IPS-18a (cell line): ENCODE measurements at regions not wholly inside any gene's neighbourhood (a gene's known extent, or its start where the extent isn't known, plus 50 kb on each side); places are given as distances from the start of the nearest gene placed in this dataset.
"Not testable (repeated sequence)": the region's sequence is repeated elsewhere in the genome, so short reads cannot be mapped to it uniquely, and the experiment has no call there.

Experiments used
- H3K27ac ChIP-seq: one replicate; pipeline ENCODE4 v1.5.1; 2013; ENCODE audit warnings: low read length
- H3K27me3 ChIP-seq: one replicate; pipeline ENCODE4 v1.6.1; 2013; ENCODE audit warnings: mild to moderate bottlenecking, low read length; ENCODE audit not compliant: control insufficient read depth, insufficient read depth
- H3K36me3 ChIP-seq: one replicate; pipeline ENCODE4 v1.6.1; 2013; ENCODE audit warnings: low read depth, low read length; ENCODE audit not compliant: control insufficient read depth
- H3K4me1 ChIP-seq: one replicate; pipeline ENCODE4 v1.6.1; 2013; ENCODE audit warnings: low read depth, low read length; ENCODE audit not compliant: control insufficient read depth
- H3K4me3 ChIP-seq: one replicate; pipeline ENCODE4 v1.5.1; 2013; ENCODE audit warnings: low read length
- H3K9ac ChIP-seq: one replicate; pipeline ENCODE4 v1.6.1; 2013; ENCODE audit warnings: mild to moderate bottlenecking, low read length, moderate library complexity
- H3K9me3 ChIP-seq: one replicate; pipeline ENCODE4 v1.6.1; 2013; ENCODE audit warnings: low read depth, low read length; ENCODE audit not compliant: control insufficient read depth

- H3K27me3 ChIP-seq: no peaks in the 10 kb centered on the region
- H3K36me3 ChIP-seq: no peaks in the 10 kb centered on the region
- no peak overlapping the region for H3K9ac ChIP-seq
- H3K4me3 ChIP-seq: no peak overlapping the region
- H3K27ac ChIP-seq: no peak overlapping the region
- H3K4me1 ChIP-seq: no peaks in the 10 kb centered on the region
- no peaks in the 10 kb centered on the region for H3K9me3 ChIP-seq
Measured at GRCh38 chr21:28310171-28310685, 682.4 kb downstream of the LTN1 start.

GRCh38 chr21:28309596-28309995, 683.1 kb downstream of the LTN1 start:
- H3K9me3 ChIP-seq: no peaks in the 10 kb centered on the region
- H3K4me3 ChIP-seq: no peak overlapping the region
- no peaks in the 10 kb centered on the region for H3K27me3 ChIP-seq
- no peak overlapping the region for H3K9ac ChIP-seq
- no peak overlapping the region for H3K27ac ChIP-seq
- H3K4me1 ChIP-seq: no peaks in the 10 kb centered on the region
- H3K36me3 ChIP-seq: no peaks in the 10 kb centered on the region

- H3K36me3 ChIP-seq: no peaks in the 10 kb centered on the region
- no peak overlapping the region for H3K9ac ChIP-seq
- H3K27ac ChIP-seq: no peak overlapping the region
- H3K4me1 ChIP-seq: no peaks in the 10 kb centered on the region
- no peaks in the 10 kb centered on the region for H3K9me3 ChIP-seq
- H3K4me3 ChIP-seq: no peak overlapping the region
- no peaks in the 10 kb centered on the region for H3K27me3 ChIP-seq
Measured at GRCh38 chr21:28308516-28308915, 684.2 kb downstream of the LTN1 start.

GRCh38 chr21:28299946-28300345, 692.7 kb downstream of the LTN1 start:
- H3K27me3 ChIP-seq: no peaks in the 10 kb centered on the region
- H3K4me1 ChIP-seq: no peaks in the 10 kb centered on the region
- H3K36me3 ChIP-seq: no peaks in the 10 kb centered on the region
- H3K27ac ChIP-seq: no peak overlapping the region
- H3K9ac ChIP-seq: no peak overlapping the region
- no peaks in the 10 kb centered on the region for H3K9me3 ChIP-seq
- H3K4me3 ChIP-seq: no peak overlapping the region

GRCh38 chr21:28298251-28298672, 694.4 kb downstream of the LTN1 start:
- Histone ChIP-seq H3K9ac (no peak overlapping the region), H3K27me3 (no peaks in the 10 kb centered on the region), H3K4me3 (no peak overlapping the region), H3K4me1 (no peaks in the 10 kb centered on the region), H3K27ac (no peak overlapping the region), H3K9me3 (no peaks in the 10 kb centered on the region), H3K36me3 (no peaks in the 10 kb centered on the region)

GRCh38 chr21:28294051-28294450, 698.6 kb downstream of the LTN1 start:
- H3K27ac ChIP-seq: no peak overlapping the region
- H3K4me1 ChIP-seq: no peaks in the 10 kb centered on the region
- H3K9me3 ChIP-seq: no peaks in the 10 kb centered on the region
- no peaks in the 10 kb centered on the region for H3K27me3 ChIP-seq
- no peak overlapping the region for H3K4me3 ChIP-seq
- no peak overlapping the region for H3K9ac ChIP-seq
- H3K36me3 ChIP-seq: no peaks in the 10 kb centered on the region

- H3K4me3 ChIP-seq: no peak overlapping the region
Measured at GRCh38 chr21:28283641-28284490, 708.8 kb downstream of the LTN1 start.

GRCh38 chr21:28282833-28283232, 709.8 kb downstream of the LTN1 start:
- Histone ChIP-seq H3K4me1 (peaks cover 27% of the 10 kb centered on the region), H3K4me3 (no peak overlapping the region), H3K9ac (no peak overlapping the region), H3K9me3 (no peaks in the 10 kb centered on the region), H3K27me3 (no peaks in the 10 kb centered on the region), H3K36me3 (no peaks in the 10 kb centered on the region), H3K27ac (no peak overlapping the region)

More at GRCh38 chr21:28283641-28284490, 708.8 kb downstream of the LTN1 start:
- Histone ChIP-seq H3K27ac (no peak overlapping the region), H3K36me3 (no peaks in the 10 kb centered on the region), H3K4me1 (peaks cover 27% of the 10 kb centered on the region), H3K27me3 (no peaks in the 10 kb centered on the region), H3K9ac (no peak overlapping the region), H3K9me3 (no peaks in the 10 kb centered on the region)

- not testable (repeated sequence) for H3K9ac ChIP-seq, H3K36me3 ChIP-seq, H3K27me3 ChIP-seq, H3K27ac ChIP-seq, H3K9me3 ChIP-seq, H3K4me3 ChIP-seq
- peaks cover 27% of the 10 kb centered on the region for H3K4me1 ChIP-seq
Measured at GRCh38 chr21:28281357-28281756, 711.3 kb downstream of the LTN1 start.

- Histone ChIP-seq H3K4me1 (peaks cover 27% of the 10 kb centered on the region), H3K27me3 (no peaks in the 10 kb centered on the region), H3K9ac (no peak overlapping the region), H3K9me3 (no peaks in the 10 kb centered on the region), H3K36me3 (no peaks in the 10 kb centered on the region), H3K27ac (no peak overlapping the region), H3K4me3 (no peak overlapping the region)
Measured at GRCh38 chr21:28280611-28281010, 712.1 kb downstream of the LTN1 start.

GRCh38 chr21:28277324-28277723, 715.4 kb downstream of the LTN1 start:
- no peaks in the 10 kb centered on the region for H3K27me3 ChIP-seq
- peaks cover 11% of the 10 kb centered on the region for H3K4me1 ChIP-seq
- no peak overlapping the region for H3K9ac ChIP-seq
- no peaks in the 10 kb centered on the region for H3K36me3 ChIP-seq
- H3K9me3 ChIP-seq: no peaks in the 10 kb centered on the region
- H3K27ac ChIP-seq: no peak overlapping the region
- H3K4me3 ChIP-seq: no peak overlapping the region
